ENCODE measurements at regions not wholly inside any gene's neighbourhood (a gene's known extent, or its start where the extent isn't known, plus 50 kb on each side); places are given as distances from the start of the nearest gene placed in this dataset.

GRCh38 chr16:64287655-64288528 lies 834.0 kb downstream of the CDH11 start:
- TF ChIP-seq CTCF (IDR thresholded peaks at IDR 0.05): no peak
- TF ChIP-seq SIN3A (IDR thresholded peaks at IDR 0.05; ENCODE audit: borderline replicate concordance, insufficient read depth, low read depth, low read length): no peak
- TF ChIP-seq REST (IDR thresholded peaks at IDR 0.05; ENCODE audit: insufficient read depth in 1 of 2, low read depth in 2 of 2, low read length in 1 of 2): no peak
- TF ChIP-seq POLR2AphosphoS5 (IDR thresholded peaks at IDR 0.05; ENCODE audit: low read depth, low read length): no peak
